ENCODE measurements at regions not wholly inside any gene's neighbourhood (a gene's known extent, or its start where the extent isn't known, plus 50 kb on each side); places are given as distances from the start of the nearest gene placed in this dataset.

- Mint-ChIP-seq H3K4me1 (ENCODE audit: low read depth) (no peaks in the 10 kb centered on the region), H3K4me3 (no peak overlapping the region), H3K27me3 (ENCODE audit: low read depth) (peaks cover 13% of the 10 kb centered on the region), H3K27ac (no peak overlapping the region), H3K36me3 (ENCODE audit: low read depth) (no peaks in the 10 kb centered on the region), H3K9me3 (no peaks in the 10 kb centered on the region)
- no peak for DNase-seq (ENCODE audit: low spot score)
These were observed 65.1 kb downstream of the SLC4A3 start for GRCh38 chr2:219692521-219692920.

- Mint-ChIP-seq H3K4me1 (ENCODE audit: low read depth) (no peaks in the 10 kb centered on the region), H3K9me3 (no peaks in the 10 kb centered on the region), H3K4me3 (no peak overlapping the region), H3K36me3 (ENCODE audit: low read depth) (no peaks in the 10 kb centered on the region), H3K27ac (no peak overlapping the region), H3K27me3 (ENCODE audit: low read depth) (peaks cover 13% of the 10 kb centered on the region)
- DNase-seq (ENCODE audit: low spot score) = no peak
These were observed 67.8 kb downstream of the SLC4A3 start for GRCh38 chr2:219695145-219695709.

GRCh38 chr2:219697811-219698747, 70.6 kb downstream of the SLC4A3 start:
- peaks cover 11% of the 10 kb centered on the region for H3K27me3 Mint-ChIP-seq (ENCODE audit: low read depth)
- H3K9me3 Mint-ChIP-seq = no peaks in the 10 kb centered on the region
- no peaks in the 10 kb centered on the region for H3K4me1 Mint-ChIP-seq (ENCODE audit: low read depth)
- no peak for DNase-seq (ENCODE audit: low spot score)
- H3K36me3 Mint-ChIP-seq (ENCODE audit: low read depth) = no peaks in the 10 kb centered on the region
- no peak overlapping the region for H3K4me3 Mint-ChIP-seq
- no peak overlapping the region for H3K27ac Mint-ChIP-seq

- H3K4me3 Mint-ChIP-seq = no peak overlapping the region
- no peak overlapping the region for H3K27ac Mint-ChIP-seq
- H3K4me1 Mint-ChIP-seq (ENCODE audit: low read depth) = no peaks in the 10 kb centered on the region
- DNase-seq (ENCODE audit: low spot score) = no peak
- no peaks in the 10 kb centered on the region for H3K9me3 Mint-ChIP-seq
- no peaks in the 10 kb centered on the region for H3K36me3 Mint-ChIP-seq (ENCODE audit: low read depth)
- peaks cover 11% of the 10 kb centered on the region for H3K27me3 Mint-ChIP-seq (ENCODE audit: low read depth)
These were observed 71.5 kb downstream of the SLC4A3 start for GRCh38 chr2:219698748-219699439.

GRCh38 chr2:219699440-219699821, 72.0 kb downstream of the SLC4A3 start:
- Mint-ChIP-seq H3K9me3 (no peaks in the 10 kb centered on the region), H3K27ac (no peak overlapping the region), H3K27me3 (ENCODE audit: low read depth) (peaks cover 11% of the 10 kb centered on the region), H3K36me3 (ENCODE audit: low read depth) (no peaks in the 10 kb centered on the region), H3K4me3 (no peak overlapping the region), H3K4me1 (ENCODE audit: low read depth) (no peaks in the 10 kb centered on the region)
- DNase-seq (ENCODE audit: low spot score) = no peak

GRCh38 chr2:219701847-219702634, 74.6 kb downstream of the SLC4A3 start:
- Mint-ChIP-seq H3K27me3 (ENCODE audit: low read depth) (peaks cover 2% of the 10 kb centered on the region), H3K9me3 (no peaks in the 10 kb centered on the region), H3K36me3 (ENCODE audit: low read depth) (no peaks in the 10 kb centered on the region)

GRCh38 chr2:219702796-219703545, 75.5 kb downstream of the SLC4A3 start:
- Mint-ChIP-seq H3K36me3 (ENCODE audit: low read depth) (no peaks in the 10 kb centered on the region), H3K4me3 (no peak overlapping the region), H3K9me3 (no peaks in the 10 kb centered on the region), H3K27me3 (ENCODE audit: low read depth) (no peaks in the 10 kb centered on the region), H3K4me1 (ENCODE audit: low read depth) (no peaks in the 10 kb centered on the region), H3K27ac (no peak overlapping the region)
- DNase-seq (ENCODE audit: low spot score) = no peak

More at GRCh38 chr2:219701847-219702634, 74.6 kb downstream of the SLC4A3 start:
- Mint-ChIP-seq H3K4me1 (ENCODE audit: low read depth) (no peaks in the 10 kb centered on the region), H3K27ac (no peak overlapping the region), H3K4me3 (no peak overlapping the region)
- no peak for DNase-seq (ENCODE audit: low spot score)

- H3K9me3 Mint-ChIP-seq = no peaks in the 10 kb centered on the region
These were observed 77.4 kb downstream of the SLC4A3 start for GRCh38 chr2:219704878-219705277.

GRCh38 chr2:219706823-219707281, 79.4 kb downstream of the SLC4A3 start:
- DNase-seq (ENCODE audit: low spot score) = no peak
- Mint-ChIP-seq H3K4me3 (no peak overlapping the region), H3K27me3 (ENCODE audit: low read depth) (no peaks in the 10 kb centered on the region)

More at GRCh38 chr2:219704878-219705277, 77.4 kb downstream of the SLC4A3 start:
- no peaks in the 10 kb centered on the region for H3K4me1 Mint-ChIP-seq (ENCODE audit: low read depth)
- H3K36me3 Mint-ChIP-seq (ENCODE audit: low read depth) = no peaks in the 10 kb centered on the region
- DNase-seq (ENCODE audit: low spot score) = no peak
- H3K4me3 Mint-ChIP-seq = no peak overlapping the region
- H3K27ac Mint-ChIP-seq = no peak overlapping the region
- H3K27me3 Mint-ChIP-seq (ENCODE audit: low read depth) = no peaks in the 10 kb centered on the region

GRCh38 chr2:219707496-219708285, 80.3 kb downstream of the SLC4A3 start:
- Mint-ChIP-seq H3K27me3 (ENCODE audit: low read depth) (no peaks in the 10 kb centered on the region), H3K4me3 (no peak overlapping the region), H3K9me3 (no peaks in the 10 kb centered on the region), H3K27ac (no peak overlapping the region), H3K4me1 (ENCODE audit: low read depth) (no peaks in the 10 kb centered on the region), H3K36me3 (ENCODE audit: low read depth) (no peaks in the 10 kb centered on the region)
- no peak for DNase-seq (ENCODE audit: low spot score)

More at GRCh38 chr2:219706823-219707281, 79.4 kb downstream of the SLC4A3 start:
- no peaks in the 10 kb centered on the region for H3K9me3 Mint-ChIP-seq
- no peaks in the 10 kb centered on the region for H3K36me3 Mint-ChIP-seq (ENCODE audit: low read depth)
- H3K27ac Mint-ChIP-seq = no peak overlapping the region
- H3K4me1 Mint-ChIP-seq (ENCODE audit: low read depth) = no peaks in the 10 kb centered on the region

GRCh38 chr2:219709331-219709761, 81.9 kb downstream of the SLC4A3 start:
- Mint-ChIP-seq H3K36me3 (ENCODE audit: low read depth) (no peaks in the 10 kb centered on the region), H3K27me3 (ENCODE audit: low read depth) (no peaks in the 10 kb centered on the region), H3K4me1 (ENCODE audit: low read depth) (no peaks in the 10 kb centered on the region), H3K4me3 (no peak overlapping the region), H3K27ac (no peak overlapping the region), H3K9me3 (peaks cover 3% of the 10 kb centered on the region)
- no peak for DNase-seq (ENCODE audit: low spot score)

GRCh38 chr2:219713110-219713509, 85.7 kb downstream of the SLC4A3 start:
- Mint-ChIP-seq H3K4me1 (ENCODE audit: low read depth) (no peaks in the 10 kb centered on the region), H3K9me3 (peaks cover 3% of the 10 kb centered on the region), H3K27ac (no peak overlapping the region), H3K27me3 (ENCODE audit: low read depth) (no peaks in the 10 kb centered on the region), H3K36me3 (ENCODE audit: low read depth) (no peaks in the 10 kb centered on the region), H3K4me3 (no peak overlapping the region)
- DNase-seq (ENCODE audit: low spot score) = no peak

Data from T-helper 2 cell treated with Interferon-gamma antibody and Interleukin-4, amounts not matched to agents 5 μg/mL and 100 μg/mL, for 36 hours (primary cell).